Glomerular visceral epithelial cell (primary cell): ENCODE measurements at regions not wholly inside any gene's neighbourhood (a gene's known extent, or its start where the extent isn't known, plus 50 kb on each side); places are given as distances from the start of the nearest gene placed in this dataset.

Experiments used
- DNase-seq: peaks from one replicate; pipeline ENCODE4 v3.0.0-alpha.2; 2016; ENCODE audit errors: extremely low spot score

DNA sequence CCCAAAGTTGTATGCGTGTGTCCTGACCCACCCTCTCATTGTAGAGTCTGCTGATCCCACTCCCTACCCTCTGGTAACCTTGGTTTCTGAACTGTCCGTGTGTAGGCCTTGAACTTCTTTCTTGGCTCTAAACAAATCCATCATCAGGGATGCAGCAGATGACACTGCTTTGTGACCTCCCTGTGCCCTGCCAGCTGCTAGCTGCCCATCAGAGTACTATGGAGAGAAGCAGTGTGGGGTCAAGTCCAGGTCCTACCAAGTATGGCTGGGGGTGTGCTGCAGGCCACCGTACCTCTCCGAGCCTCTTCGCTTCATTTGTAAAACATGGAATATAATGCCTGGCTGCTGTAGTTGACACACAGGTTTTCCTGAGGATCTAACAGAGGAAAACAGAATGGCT lies 183.5 kb upstream of the RBPJ start:
- no peak for DNase-seq

GRCh38 chr4:26139310-26139924 lies 181.4 kb upstream of the RBPJ start:
- no peak for DNase-seq

GRCh38 chr4:26140150-26140898 lies 180.5 kb upstream of the RBPJ start:
- DNase-seq = peak; percentile 80

DNA sequence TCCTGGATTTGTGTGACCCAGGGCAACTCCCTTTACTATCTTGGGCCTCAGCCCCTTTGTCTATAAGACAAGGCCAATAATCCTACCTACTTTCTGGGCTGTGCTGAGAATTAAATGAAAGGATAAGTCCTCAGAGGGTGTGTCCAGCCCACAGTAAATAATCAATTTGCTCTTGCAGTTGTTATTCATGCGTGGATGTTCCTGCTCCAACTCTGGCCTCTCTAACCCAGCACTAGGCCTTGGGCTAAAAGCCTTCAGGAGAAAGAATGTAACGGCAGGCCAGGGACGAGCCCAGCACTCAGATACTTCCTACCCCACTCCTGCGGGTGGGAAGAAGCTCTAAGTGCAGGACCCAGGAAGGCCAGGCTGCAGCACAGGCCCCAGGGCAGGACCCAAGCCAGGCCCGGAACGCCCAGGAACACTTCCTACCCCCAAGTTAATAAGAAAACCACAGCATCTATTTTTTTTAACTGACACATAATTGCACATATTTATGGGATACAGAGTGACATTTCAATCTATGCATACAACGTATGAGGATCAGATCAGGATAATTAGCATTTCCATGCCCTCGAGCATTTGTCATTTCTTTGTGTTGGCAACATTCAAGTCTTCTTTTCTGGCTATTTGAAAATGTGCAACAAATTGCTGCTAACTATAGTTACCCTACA lies 179.6 kb upstream of the RBPJ start:
- DNase-seq = no peak

- no peak for DNase-seq
Measured at GRCh38 chr4:26141911-26142638, 178.7 kb upstream of the RBPJ start.

- no peak for DNase-seq
Measured at GRCh38 chr4:26144526-26145155, 176.2 kb upstream of the RBPJ start.

DNA sequence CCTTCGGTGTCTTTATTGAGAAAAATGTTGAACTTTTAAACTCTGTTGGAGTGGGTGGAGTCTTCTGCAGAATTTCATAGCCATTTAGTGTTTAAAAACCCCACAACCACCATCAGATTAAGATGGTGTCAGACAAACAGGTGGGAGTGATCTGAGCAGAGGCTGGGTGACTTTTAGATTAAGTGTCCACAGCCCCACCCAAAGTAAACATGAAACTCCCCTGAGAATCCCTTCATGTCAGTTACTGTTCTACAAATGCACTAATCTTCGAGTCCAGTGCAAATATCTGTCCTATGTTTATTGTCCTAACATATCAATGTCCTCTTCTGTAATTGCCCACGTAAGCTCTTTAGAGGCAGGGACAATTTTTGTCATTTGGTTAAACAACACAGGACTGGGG lies 175.6 kb upstream of the RBPJ start:
- no peak for DNase-seq

DNA sequence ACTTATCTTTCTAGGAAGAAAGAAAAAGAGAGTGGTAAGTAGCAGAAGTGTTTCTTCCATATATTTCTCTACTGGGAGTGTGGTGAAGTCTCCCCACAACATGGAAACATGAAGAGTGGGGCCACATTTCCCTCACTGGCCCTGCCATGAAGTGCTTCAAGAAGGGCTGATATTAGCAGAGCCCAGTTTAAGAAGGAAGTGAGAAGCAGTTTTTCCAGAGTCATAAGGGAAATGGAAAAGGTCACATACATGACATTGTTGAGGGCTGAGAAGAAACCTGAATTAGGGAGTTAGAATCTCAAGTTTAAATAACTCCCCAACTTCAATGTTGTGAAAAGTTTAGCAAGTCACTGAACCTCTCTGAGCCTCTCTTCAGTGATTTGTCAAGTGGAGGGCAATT lies 171.9 kb upstream of the RBPJ start:
- DNase-seq = no peak

DNA sequence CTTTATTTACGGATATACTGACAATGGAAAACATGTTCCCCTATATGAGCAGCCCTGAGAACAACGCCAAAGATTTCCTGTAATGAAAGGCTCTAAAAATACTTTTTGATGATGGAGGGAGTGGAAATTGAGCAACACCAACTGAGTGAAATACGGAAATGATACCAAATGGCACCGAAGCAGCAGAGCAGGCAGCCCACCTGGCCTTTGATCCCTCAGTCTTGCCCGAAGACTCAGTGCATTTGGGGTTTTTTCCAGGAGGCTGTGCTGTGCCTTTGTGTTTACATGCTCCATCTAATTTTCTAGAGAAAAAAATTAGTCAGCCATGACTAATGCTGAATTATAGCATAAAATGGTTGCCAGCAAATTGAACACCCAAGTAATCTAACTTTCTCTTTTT lies 169.9 kb upstream of the RBPJ start:
- DNase-seq = no peak

- DNase-seq = no peak
Measured at GRCh38 chr4:26151615-26152014, 169.2 kb upstream of the RBPJ start.

DNA sequence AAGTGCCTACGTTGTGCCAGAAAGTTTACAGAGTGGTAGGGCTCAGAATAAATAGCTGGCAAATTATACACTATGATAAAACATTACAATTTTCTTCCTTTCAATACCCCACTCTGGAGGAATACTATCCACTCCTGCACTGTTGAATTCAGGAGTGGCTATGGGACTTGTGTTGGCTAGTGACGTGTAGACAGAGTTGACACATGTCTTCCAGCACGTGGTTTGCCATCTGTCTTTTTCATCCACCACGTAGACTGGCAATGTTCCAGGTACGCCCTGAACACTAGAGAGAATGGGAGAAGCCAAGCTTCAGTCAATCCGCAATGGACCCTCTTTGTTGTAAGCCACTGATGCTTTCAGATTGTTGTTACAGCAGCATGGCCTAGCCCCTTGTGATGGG lies 168.8 kb upstream of the RBPJ start:
- no peak for DNase-seq

DNA sequence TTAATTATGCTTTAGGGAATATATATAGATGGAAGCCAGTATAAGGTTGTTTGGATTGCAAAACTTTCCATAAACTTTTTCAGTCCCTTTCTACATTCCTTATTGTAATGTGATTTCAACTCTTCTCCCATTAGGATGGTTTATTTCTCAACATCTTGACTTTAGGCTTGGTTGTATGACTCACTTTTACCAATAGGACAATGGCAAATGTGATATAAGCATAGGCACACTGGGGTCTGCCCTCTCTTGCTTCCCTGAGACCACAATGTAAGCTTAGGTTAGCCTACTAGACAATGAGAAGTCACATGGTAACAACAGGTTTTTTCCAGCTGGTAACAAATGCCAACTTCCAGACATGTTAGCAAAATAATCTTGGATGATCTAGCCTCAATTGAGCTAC lies 163.3 kb upstream of the RBPJ start:
- DNase-seq = no peak

GRCh38 chr4:26160591-26160990 lies 160.2 kb upstream of the RBPJ start:
- DNase-seq = no peak

- DNase-seq = no peak
Measured at GRCh38 chr4:26161030-26161824, 159.6 kb upstream of the RBPJ start.

DNA sequence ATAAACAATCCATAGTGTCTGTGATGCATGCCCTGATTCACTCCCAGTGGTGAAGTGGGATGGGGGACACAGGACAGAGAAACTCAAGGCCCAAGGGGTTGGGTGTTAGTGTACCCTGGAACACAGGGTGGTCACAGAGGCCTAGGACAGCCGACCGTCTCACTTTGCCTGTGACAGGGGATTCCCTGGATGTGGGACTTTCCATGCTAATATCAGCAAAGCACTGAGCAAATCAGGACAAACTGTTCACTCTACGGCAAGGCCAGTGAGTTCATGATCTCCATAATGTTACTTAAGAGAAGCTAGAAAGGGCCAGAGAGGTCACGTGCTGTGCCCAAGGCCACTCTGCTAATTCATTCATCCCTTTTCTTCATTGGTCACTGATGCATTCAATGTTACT lies 158.7 kb upstream of the RBPJ start:
- no peak for DNase-seq

DNA sequence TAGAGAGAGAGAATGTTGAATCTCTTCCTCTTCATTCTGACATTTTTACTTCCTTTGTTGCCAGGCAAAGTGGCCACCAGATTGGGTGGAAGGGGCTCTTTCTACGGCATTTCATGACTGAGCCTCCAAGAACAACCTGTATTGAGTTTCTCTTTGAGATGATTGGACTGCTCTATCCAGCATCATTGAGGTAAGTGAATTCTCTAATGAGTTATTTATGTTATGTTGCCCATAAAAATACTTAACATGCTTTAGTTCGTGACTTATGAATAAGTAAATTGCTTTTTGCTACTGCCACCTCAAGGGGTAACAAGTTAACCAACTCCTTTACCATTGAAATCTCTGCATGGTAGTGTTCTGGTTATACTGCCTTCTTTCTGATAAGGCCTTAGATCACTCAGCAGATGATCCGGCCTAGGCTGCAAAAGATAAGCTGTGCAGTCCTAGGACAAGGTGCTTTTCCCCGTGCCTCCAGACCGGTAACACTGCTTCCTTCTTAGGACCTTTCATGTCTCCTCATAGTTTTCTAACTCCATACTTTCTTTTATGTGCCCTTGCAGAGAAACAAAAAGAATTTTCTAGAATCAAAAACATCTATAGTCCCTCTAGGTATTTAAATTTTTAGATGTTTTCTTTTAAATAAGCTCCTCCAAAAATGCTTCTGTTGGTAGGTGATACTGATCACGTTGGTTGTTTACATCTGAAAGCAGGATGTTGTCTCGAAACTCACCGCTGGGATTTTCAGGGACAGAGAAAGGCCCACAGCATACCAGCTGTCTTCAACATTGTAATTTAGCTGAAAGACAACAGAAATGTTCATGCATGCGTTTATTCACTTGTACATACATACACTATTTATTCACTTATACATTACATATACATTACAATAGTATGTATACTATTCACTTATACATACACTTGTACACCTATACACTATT lies 157.1 kb upstream of the RBPJ start:
- DNase-seq = no peak

DNA sequence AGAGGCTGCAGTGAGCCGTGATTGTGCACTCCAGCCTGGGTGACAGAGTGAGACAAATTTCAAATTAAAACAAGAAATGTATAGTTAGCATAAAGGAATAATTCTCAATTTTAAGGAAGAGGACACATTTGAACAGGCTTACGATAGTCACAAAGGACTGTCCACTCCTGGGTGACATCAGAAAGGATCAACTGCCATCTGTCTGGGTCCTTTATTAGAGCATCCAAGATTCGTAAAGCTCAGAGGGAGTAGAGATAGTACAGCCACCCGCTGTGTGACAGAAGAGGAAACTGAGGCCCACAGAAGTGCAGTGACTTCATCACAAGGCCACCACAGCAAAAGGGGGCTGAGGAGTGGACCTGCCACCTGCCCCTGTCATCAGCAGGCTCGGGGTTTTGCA lies 149.3 kb upstream of the RBPJ start:
- DNase-seq = no peak

DNA sequence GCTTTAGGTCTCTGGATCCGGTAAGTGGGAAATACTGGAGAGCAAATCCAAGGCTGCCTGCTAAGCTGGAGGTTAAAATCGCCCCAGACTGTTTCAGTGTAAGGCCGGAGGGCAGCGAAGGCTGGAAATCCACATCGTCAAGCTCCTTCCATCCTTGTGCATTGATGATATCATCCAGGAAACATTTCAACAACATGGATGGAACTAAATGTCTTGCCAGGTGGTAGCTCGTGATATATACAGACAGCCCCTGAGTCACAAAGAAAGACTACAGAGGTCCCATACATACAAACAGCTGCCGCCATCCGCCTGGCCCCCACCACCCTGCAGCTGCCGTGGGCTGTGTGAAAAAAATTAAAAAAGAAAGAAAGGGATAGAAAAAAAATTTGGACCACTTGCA lies 148.9 kb upstream of the RBPJ start:
- DNase-seq = peak; percentile 18

GRCh38 chr4:26173619-26174018 lies 147.2 kb upstream of the RBPJ start:
- DNase-seq = no peak

- no peak for DNase-seq
Measured at GRCh38 chr4:26174027-26174426, 146.8 kb upstream of the RBPJ start.
